Superior temporal gyrus (tissue), 1 donor: ENCODE measurements at regions not wholly inside any gene's neighbourhood (a gene's known extent, or its start where the extent isn't known, plus 50 kb on each side); places are given as distances from the start of the nearest gene placed in this dataset.
"Not testable (repeated sequence)": the region's sequence is repeated elsewhere in the genome, so short reads cannot be mapped to it uniquely, and the experiment has no call there.

Experiments
- DNase-seq: peaks from one replicate; pipeline ENCODE4 v3.0.0-alpha.2; 2016; ENCODE audit errors: extremely low spot score

DNA sequence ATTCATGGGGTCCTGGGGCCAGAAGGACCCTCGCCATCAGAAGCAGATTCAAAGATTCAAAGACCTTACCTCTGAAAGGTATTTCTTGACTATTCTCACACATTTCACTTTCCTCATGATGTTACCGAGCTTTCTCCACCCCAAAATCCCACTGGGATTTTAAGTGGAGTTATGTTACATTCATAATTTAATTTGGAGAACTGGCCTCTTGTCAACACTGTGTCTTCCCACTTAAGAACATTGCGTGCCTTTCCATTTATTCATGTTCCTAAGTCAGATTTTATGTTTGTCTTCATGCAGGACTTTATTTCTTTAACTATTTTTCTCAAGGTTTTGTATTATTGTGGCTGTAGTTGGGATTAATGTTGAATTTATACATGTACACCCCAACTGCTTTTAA lies 123.5 kb upstream of the BMPER start:
- no peak for DNase-seq

DNA sequence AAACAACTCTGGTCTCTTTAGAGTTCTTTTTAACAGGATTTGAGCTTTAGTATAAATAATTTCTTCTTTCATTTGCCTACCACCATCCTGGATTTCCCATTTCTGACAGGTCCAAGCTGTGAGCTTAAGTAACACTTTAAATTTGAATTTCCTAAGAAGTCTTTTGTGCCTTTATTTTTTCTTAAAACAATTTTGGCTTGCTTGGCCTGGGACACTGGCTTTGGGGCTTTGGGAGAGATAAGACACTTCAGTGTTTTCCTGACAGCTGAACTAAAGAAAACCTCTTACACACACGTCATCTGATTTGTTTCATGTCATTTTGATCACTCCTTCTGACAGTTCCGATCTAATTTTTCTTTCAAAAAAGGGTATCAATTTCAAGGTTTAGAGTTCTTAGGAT lies 121.3 kb upstream of the BMPER start:
- no peak for DNase-seq

DNA sequence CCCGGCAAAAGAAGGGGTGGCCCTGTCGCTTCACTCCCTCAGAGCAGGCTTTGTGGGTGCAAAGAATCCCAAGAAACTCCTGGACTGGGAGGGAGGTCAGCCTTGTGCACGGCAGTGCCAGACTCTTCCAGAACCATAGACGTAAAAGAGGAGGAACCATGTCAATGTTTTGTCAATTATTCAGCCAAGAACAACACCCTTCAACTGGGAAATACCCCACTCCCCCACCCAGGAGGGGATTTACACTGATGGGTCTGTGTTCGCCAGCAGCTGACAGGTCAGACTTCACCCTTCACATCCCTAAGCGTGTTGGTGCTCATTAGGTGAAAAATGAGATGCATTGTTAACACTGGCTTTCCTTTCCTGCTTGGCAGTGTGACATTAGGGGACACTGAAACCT lies 116.8 kb upstream of the BMPER start:
- no peak for DNase-seq

DNA sequence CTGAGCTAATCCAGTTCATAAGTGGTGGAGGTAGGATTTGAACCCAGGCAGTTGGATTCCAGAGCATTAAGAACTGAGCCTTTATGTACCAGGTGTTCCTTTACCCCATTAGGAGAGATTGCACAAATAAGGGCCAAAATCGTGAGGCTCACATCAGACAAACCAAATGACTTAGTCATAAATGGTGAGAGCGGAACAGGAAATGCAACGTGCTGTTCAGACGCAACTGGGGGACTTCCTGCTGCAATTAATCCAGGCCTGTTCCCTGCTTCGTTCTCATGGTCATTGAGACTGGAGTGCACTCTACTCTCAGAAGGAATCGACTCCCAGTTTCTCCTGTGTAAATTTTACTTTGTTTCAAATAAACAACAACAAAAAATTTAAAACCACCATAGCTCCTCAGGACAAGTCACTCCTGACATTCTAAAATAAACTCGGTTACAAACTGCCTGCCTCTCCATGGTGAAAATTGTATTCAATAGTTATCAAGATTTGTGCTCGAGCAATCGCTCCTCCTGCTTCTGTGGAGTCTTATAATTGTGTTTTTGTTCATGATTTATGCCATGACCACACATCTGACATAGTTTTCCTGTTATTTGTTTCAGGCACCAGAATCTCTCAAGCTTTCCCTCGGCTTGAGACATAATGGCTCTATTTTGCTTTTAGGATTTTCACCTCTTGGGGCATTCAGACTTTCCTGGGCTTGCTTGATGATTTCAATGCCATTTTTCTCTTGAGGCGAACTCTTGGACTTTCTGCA lies 115.3 kb upstream of the BMPER start:
- no peak for DNase-seq

DNA sequence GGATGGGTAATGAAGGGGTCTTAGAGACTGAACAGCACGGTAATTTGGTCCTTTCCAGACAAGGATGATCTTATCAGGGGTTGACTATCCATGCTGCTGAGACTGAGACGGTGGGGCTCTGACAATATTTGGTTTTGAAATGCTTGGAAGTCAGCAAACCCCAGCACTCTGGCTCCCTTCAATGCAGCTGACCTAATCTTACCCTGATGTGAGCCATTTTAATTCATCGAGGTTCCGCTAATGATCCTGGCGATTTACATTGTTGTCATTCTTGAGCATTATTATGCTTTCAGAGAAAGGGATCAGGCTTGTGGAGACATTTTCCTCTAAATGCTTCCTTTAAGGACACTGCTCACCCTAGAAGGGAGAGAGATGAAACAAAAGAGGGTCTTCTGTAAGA lies 114.6 kb upstream of the BMPER start:
- no peak for DNase-seq

DNA sequence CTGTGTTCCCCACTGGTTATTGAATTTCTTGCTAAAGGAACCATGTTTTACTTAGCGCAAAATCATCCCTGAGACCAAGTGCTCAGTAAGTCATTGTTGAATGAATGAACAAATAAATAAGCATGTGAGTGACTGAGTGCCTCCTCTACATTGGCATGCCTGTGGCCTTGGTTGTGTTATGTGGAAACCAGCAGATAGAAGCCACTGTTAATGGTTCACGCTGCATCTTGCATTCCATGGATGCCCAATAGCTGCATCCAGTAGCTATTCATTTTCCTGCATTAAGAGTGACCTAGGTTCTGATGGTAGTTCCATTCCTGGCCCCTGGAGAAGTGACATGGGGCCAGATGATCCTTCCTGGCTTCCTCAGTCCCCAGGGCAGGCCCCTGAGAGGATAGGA lies 113.3 kb upstream of the BMPER start:
- DNase-seq = no peak

DNA sequence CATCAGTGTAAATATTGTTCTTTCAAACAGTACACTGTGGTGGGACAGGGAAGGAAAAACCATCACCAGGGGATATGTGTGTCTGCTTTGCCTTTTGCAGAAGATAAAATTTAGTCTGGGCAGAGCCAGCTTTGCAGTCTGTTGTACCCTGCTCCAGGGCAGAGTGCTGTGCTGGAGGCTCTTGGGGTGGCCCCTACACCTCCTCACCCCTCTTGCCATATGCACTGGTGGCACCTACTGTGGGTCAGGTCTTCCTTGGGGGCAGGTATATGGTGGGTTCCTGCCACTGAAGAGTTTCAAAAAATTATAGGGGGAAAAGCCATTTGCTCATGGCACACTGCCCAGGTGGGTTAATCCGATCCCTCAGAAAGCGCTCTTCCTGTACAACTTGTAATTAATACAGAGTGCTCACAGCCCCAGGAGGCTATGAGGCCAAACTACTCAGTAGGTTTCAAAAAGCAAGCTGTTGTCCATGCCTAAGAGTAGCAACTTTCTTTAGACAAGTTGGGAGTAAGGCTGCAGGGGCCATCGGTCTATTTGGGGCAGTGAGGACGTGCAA lies 112.7 kb upstream of the BMPER start:
- DNase-seq = no peak

DNA sequence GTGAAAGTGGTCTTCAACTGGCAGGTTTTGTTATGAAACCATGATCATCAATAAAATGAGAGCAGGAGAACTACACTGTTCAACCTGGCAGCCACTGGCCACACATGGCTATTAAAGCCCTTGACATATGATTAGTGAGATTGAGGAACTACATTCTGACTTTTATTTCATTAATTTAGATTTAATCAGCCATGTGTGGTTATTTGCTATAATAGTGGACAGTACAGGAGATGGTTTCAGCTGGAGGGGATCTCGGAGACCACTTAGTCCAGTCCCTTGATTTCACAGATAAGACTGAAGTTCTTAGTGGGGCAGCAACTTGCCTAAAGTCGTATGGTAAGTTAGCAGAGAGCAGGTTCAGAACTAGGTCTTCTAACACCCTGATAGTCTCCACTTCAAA lies 111.7 kb upstream of the BMPER start:
- DNase-seq = no peak

DNA sequence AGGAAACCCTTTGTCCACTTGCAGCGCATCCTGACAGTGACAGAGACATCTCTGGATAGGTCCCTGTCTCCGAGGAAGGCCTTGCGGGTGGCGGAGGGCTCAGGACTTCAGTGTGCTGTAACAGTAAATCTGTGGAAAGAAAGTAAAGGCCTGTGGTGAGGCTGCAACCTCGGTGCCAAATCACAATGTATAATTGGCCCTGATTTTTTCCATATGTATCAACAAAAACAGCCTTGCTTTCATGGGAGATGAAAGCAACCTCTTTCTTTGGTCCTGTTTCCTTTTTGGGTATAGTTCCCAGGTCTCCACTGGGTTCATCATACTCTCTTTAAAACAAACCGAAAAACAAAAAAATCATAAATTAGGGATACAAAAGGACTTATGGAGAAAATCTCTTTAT lies 110.9 kb upstream of the BMPER start:
- no peak for DNase-seq

DNA sequence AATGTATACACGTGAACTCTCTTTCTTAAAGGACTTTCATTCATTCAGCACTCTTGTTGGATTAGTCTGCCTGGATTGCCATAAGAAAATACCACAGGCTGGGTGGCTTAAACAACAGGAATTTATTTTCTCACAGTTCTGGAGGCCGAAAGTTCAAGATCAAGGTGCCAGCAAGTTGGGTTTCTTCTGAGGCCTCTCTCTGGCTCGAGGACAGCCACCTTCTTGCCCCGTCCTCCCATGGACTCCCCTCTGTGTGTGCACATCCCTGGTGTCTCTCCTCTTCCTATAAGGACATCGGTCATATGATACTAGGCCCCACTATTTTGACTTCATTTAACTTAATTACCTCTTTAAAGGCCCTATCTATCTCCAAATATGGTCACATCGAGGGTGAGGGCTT lies 110.4 kb upstream of the BMPER start:
- no peak for DNase-seq

DNA sequence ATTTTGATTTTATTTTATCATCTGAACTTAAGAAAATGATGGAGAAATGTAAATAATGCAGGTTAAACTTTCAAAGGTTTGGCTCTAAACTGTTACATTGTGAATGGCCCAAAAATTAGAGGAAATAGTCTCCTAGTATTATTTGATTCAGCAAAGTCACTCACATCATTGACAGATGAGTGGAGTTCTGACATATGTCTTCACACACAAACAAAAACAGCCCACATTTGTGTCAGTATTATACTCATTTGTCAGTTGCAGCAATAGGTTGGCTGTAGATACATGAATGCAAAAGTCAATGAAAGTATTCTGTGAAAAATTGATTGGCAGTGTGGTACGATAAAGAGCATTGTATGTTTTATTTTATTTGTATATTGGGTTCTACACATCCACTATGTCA lies 108.8 kb upstream of the BMPER start:
- no peak for DNase-seq

DNA sequence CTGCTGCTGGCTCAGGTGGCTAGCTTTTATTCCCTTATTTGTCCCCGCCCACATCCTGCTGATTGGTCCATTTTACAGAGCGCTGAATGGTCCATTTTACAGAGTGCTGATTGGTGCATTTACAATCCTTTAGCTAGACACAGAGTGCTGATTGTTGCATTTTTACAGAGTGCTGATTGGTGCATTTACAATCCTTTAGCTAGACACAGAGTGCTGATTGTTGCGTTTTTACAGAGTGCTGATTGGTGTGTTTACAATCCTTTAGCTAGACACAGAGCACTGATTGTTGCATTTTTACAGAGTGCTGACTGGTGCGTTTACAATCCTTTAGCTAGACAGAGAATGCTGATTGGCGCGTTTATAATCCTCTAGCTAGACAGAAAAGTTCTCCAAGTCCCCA lies 107.8 kb upstream of the BMPER start:
- not testable (repeated sequence) for DNase-seq

DNA sequence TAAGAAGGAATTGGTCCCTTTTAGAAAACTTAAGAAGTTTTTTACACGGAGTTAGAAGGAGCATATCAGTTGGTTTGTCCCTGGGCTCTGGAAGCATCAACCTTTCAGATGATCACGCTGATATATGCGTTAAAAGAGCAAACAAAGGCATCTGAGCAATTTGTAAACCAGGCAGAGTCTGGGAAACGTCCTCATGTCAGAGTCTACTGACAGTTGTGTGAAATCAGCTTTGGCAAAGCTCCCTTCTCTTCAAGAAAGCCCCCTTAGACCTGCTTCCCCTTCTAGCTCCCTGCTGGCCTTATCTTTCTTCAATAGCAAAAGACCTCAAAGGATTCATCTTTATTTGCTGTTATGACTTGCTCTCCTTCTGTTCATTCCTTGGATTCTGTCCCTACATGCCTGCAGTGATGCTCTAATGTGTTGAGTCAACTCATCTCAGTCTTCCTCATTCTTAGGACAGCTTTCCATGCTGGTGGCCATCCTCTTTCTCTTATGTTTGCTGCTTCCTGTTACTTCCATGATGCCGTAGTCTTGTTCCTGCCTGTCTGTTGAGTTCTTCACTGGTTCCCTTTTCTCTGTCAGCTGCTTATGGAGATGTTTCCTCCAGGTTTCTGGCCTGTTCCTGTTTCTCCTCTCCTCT lies 106.5 kb upstream of the BMPER start:
- DNase-seq = no peak

DNA sequence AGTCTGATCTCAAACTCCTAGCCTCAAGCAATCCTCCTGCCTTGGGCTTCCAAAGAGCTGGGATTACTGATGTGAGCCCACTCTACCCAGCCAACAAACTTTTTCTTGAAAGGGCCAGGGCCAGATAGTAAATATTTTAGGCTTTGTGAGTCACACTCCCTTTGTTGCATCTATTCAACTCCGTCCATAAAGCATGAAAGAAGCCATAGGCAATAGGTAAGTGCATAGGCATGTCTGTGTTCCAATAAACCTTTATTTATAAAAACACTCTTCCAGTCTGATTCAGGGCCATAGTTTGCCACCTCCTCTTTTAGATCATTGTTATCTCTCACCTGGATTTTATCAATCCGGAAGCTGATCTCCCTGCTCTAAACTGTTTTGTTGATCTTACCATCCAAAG lies 105.6 kb upstream of the BMPER start:
- DNase-seq = no peak

DNA sequence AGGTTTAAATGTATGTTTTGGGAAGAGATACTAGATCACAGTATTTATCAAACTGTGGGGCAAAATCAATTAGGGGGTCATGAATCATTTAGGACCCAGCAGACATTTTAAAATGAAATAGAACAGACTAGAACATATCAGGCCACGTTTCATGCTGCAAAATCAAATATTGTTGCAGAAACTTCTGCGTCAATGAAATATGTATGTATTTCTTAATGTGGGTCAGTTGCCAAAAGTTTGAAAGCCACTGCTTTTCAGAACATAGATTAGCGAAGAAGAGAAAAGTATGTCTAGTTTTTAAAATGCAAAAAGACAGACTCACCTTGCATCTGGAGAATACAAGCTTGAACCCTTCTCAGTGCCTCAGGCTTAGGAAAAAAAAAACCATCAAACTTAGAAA lies 102.7 kb upstream of the BMPER start:
- DNase-seq = no peak

DNA sequence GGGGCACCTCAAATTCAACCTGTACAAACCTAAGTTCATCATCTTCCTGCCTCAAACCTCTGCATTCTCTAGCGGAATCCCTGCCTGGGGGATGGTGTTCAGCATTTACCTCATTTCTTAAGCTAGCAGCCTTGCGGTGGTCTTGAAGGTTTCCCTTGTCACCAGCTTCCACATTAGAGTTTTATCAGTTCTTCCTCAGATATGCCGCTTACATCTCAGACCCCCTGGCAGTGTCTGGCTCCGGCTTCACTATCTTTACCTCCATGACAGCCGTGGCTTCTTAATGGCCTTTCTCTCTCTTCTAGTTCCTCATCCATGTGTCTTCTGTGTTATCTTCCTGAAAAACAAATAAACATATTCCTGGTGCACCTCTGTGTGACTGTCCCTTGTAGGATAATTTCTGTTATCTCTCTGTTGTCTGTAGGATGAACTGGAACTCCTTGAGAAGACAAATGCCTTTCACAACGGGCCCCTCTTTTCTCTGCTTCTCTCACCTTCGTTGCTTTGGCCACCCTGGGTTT lies 101.1 kb upstream of the BMPER start:
- DNase-seq = no peak

DNA sequence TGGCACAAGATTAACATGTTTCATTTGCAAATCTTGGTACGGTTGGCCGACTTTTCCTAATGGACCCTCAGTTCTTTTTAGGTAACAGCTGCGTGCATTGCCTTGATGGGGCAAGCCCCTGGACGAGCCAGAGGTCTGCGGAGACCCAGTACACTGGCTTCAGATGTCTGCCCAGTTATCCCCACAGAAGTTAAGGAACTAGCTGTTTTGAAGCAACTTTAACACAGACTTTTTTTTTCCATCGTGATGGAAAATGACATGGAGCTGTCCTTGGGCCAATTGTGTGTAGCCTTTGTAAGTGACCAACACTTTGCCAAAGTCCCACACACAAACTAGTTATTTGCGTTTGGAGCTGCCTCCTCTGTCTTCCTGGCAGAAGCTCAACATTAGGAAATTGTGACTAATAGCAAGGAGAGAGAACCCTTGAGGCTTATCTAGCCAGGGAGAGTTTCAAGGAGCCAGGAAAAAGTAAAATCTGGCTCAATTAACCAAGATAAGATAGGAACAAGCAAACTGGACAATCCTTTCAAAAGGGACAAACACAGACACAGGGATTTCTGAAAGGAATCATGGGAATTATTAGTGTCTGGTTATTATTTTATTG lies 99.6 kb upstream of the BMPER start:
- DNase-seq = no peak

DNA sequence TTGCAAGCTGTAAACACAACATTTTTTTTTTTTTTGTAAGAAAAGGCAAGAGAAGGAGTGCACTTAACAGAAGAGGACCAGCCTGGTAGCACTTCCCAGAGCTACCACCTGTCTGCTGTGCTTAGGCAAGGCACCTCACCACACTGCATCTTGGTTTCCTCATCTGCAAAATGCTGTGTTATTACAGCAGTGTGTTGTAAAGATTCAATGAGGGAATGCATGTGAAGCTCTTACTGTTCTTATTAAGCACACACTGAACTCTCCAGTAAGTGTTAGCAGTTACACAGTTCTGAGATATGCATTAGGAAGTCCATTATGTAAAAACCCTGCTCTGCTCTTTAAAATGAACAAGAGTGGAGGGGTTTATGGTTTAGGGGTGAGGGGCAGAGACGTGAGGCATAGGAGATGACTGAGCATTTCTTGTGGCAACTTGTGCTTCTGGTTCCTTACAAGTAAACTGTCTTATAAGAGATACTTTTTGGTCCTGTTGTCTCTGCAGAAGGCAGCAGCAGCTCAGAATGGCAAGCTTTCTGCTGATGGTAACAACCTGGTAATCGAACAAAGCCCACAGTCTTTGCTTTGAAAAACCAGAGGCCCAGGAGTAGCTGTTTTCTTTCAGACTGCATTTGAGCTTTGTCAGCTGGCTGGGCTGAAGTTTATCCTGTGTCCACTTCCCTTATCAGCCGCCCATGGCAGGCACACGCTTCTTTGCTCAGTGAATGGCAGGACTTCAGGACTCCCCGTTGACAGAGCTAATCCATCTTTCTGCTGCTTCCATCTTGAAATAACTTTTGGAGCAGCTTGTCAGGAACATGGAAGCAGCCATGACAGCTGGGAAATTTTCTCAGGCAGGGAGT lies 98.8 kb upstream of the BMPER start:
- DNase-seq = no peak

DNA sequence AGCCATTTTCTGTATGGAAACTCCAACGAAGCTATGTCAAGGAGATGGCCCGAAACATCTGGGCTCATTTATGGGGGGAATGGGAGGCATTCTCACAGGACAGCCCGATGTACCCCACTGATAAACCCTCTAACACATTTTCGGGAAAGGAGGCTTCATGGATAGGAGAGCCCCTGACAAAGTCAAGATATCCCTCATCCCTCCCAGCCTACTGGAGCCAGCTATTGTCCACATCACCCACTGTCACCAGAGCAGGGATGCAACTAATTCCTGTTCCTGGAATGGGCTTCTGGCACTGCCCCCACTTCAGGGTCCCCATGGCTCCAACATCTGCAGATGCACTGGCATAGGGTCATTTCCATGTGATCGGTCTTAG lies 98.2 kb upstream of the BMPER start:
- DNase-seq = no peak

DNA sequence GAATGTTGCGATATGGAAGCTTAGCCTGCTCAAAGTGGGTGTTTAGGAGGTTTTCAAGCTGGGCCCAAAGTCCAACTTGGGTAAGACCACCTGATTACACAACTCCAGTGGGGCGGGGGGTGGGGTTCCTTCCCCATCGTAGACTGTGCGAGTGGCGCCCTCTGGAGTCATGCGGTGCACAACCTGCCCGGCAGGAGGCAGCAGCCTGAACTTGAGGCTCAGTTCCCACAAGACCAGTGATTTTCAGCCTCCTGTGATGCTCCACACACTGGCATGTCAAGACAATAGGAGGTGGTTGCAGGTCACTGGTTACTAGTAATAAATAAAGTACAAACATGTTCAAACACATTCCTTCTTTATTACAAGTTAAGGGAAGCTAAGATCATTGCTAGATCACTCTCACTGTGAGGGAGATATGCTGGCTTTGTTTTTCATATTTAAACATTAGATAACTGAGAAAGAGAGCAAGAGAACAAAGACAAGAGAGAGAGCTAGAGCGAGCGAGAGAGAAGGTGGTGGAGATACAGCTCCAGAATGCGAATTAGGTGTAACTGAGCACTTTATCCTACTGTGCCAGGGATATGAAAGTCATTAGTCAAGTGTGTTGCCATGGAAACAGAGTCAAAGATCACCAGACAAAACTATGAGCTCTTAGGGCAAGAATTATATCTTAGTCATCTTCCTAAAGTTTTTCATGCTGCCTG lies 97.4 kb upstream of the BMPER start:
- DNase-seq = no peak

DNA sequence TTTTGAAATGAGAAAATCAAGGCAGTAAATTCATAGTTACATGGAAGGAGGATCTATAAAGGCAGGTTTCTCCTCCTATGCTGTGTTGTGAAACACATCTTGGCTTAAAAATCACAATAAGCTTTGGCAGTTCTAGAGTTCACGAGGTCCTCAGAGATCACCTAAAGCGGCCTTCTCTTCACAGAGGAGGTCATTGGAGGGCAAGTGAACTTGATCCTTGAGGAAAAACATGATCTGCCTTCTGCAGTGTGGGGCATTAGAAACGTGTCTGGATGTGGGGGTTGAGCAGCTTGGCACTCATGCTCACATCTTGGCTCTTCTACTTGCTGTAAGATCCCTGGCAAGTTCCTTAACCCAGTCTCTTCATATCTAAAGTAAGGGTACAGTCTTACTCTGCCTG lies 96.1 kb upstream of the BMPER start:
- no peak for DNase-seq
